HUES64 (cell line): ENCODE measurements at regions not wholly inside any gene's neighbourhood (a gene's known extent, or its start where the extent isn't known, plus 50 kb on each side); places are given as distances from the start of the nearest gene placed in this dataset.

Source experiments
- H3K27ac ChIP-seq: 2 replicates; pipeline ENCODE4 v1.7.0; 2013; ENCODE audit warnings: low read depth, low read length, inconsistent platforms
- H3K27me3 ChIP-seq: 2 replicates; pipeline ENCODE4 v1.6.1; 2013; ENCODE audit warnings: mild to moderate bottlenecking, low read length; ENCODE audit not compliant: insufficient read depth
- H3K36me3 ChIP-seq: 2 replicates; pipeline ENCODE4 v1.6.1; 2013; ENCODE audit warnings: mild to moderate bottlenecking, low read length; ENCODE audit not compliant: insufficient read depth
- H3K4me1 ChIP-seq: 2 replicates; pipeline ENCODE4 v1.6.1; 2013; ENCODE audit warnings: mild to moderate bottlenecking, low read length, moderate library complexity; ENCODE audit not compliant: insufficient read depth
- H3K4me3 ChIP-seq: 2 replicates; pipeline ENCODE4 v1.5.1; 2013; ENCODE audit warnings: mild to moderate bottlenecking, low read length, moderate library complexity
- H3K9ac ChIP-seq: 2 replicates; pipeline ENCODE4 v1.6.1; 2013; ENCODE audit warnings: mild to moderate bottlenecking, low read depth, low read length
- H3K9me3 ChIP-seq: 2 replicates; pipeline ENCODE4 v1.6.1; 2013; ENCODE audit warnings: low read depth, low read length; ENCODE audit not compliant: insufficient read depth
- WGBS: fragments of 150-250, 120-280 bp; methylation state at CpG from one replicate; pipeline ENCODE4 v1.1.7; 2013; ENCODE audit warnings: missing lambda C conversion rate; 5-methylcytosine and 5-hydroxymethylcytosine counted together

- Histone ChIP-seq H3K36me3 (no peaks in the 10 kb centered on the region), H3K27me3 (no peaks in the 10 kb centered on the region), H3K27ac (no peak overlapping the region), H3K4me3 (no peak overlapping the region), H3K9me3 (no peaks in the 10 kb centered on the region), H3K9ac (no peak overlapping the region), H3K4me1 (no peaks in the 10 kb centered on the region)
- WGBS, result 93% methylated on average over 6 of the region's 6 CpGs
These were observed 537.6 kb upstream of the NOX3 start for GRCh38 chr6:155993240-155993639.

DNA sequence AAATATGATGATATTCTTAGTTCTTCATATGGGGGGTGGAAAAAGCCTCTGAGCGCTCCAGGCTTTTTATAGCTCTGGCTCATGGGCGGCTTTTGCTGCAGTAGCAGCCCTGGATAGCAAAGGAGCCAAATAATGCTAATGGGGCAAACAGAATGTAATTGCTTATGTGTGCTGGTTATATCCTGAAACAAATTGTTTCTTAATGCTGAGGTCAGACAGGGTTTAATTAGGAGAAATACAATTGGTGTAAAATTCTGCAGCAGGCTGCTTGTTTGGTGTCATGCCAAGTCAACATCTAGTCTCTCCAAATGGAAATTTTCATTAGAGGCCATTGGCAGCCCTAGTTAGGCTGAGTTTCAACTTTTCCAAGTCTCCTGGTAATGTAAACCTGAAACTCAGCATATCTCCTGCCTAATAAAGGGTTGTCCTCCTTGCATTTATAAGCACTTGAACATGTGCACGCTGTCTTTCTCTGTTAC lies 530.1 kb upstream of the NOX3 start:
- Histone ChIP-seq H3K9ac (no peak overlapping the region), H3K27ac (no peak overlapping the region), H3K27me3 (no peaks in the 10 kb centered on the region), H3K9me3 (no peaks in the 10 kb centered on the region), H3K4me1 (no peaks in the 10 kb centered on the region), H3K36me3 (no peaks in the 10 kb centered on the region), H3K4me3 (no peak overlapping the region)
- WGBS, result 97% methylated on average over 3 of the region's 3 CpGs

- Histone ChIP-seq H3K9ac (no peak overlapping the region), H3K36me3 (no peaks in the 10 kb centered on the region), H3K9me3 (no peaks in the 10 kb centered on the region), H3K27ac (no peak overlapping the region), H3K27me3 (no peaks in the 10 kb centered on the region), H3K4me3 (no peak overlapping the region), H3K4me1 (no peaks in the 10 kb centered on the region)
These were observed 525.1 kb upstream of the NOX3 start for GRCh38 chr6:155980768-155981079.

DNA sequence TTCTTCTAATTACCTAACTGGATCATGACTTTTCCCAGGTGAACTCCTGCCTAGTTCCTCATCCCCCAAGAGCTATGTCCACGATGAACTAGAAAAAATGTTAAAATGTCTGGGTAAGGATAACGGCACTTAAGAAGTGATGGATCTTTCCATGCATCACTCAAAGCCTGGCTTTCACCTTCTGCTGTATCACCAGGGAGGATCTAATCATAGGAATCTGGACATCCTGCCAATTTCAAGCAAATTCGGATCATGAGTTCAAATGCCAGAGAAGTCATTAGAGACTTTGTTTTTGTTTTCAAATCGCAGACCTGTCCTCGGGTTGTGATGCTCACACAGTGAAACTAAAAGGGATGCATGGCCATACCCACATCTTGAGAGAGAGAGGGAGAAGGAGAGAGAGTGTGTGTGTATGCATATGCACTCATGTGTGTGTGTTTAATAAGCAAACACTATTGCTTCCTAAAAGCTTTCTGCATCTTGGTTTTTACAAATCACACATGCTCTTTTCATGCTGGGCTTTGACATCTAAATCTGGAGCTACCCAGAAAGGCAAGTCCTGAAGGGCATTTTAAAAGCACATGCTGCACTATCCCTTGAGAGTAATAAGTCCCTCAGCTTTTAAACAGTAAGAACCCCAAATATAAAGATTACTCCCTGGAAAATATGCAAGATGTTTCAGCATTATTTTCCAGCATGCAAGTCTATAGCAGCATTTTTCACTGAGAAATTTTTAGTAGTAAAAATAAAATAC lies 524.6 kb upstream of the NOX3 start:
- Histone ChIP-seq H3K9me3 (no peaks in the 10 kb centered on the region), H3K4me1 (no peaks in the 10 kb centered on the region), H3K9ac (no peak overlapping the region), H3K27me3 (no peaks in the 10 kb centered on the region), H3K4me3 (no peak overlapping the region), H3K27ac (no peak overlapping the region), H3K36me3 (no peaks in the 10 kb centered on the region)
- WGBS, result 93% methylated on average over 5 of the region's 5 CpGs

- Histone ChIP-seq H3K4me1 (0 out of 2 replicates have a peak, but pooled peaks cover 3% of the 10 kb centered on the region), H3K36me3 (no peaks in the 10 kb centered on the region), H3K27ac (no peak overlapping the region), H3K27me3 (no peaks in the 10 kb centered on the region), H3K4me3 (no peak overlapping the region), H3K9ac (no peak overlapping the region), H3K9me3 (no peaks in the 10 kb centered on the region)
- WGBS, result 96% methylated on average over 8 of the region's 8 CpGs
These were observed 519.9 kb upstream of the NOX3 start for GRCh38 chr6:155975506-155975905.

- 94% methylated on average over 8 of the region's 9 CpGs for WGBS
- Histone ChIP-seq H3K36me3 (no peaks in the 10 kb centered on the region), H3K9ac (no peak overlapping the region), H3K27me3 (no peaks in the 10 kb centered on the region), H3K9me3 (no peaks in the 10 kb centered on the region), H3K4me3 (no peak overlapping the region), H3K27ac (no peak overlapping the region), H3K4me1 (0 out of 2 replicates have a peak, but pooled peaks cover 3% of the 10 kb centered on the region)
These were observed 519.2 kb upstream of the NOX3 start for GRCh38 chr6:155974811-155975323.

DNA sequence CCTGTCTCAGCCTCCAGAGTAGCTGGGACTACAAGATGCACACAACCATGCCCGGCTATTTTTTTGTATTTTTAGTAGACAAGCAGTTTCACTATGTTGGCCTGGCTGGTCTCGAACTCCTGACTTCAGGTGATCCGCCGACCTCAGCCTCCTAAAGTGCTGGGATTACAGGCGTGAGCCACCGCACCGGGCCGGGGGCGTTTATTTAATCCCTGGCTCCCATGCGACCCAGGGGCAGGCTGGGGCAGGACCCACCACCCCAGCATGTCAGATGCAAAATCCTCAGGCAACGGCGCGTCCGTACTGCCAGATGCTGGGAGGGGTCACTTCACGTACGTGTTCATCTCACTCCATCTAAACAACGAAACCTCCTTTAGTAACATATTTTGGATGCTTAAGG lies 518.7 kb upstream of the NOX3 start:
- Histone ChIP-seq H3K4me1 (0 out of 2 replicates have a peak, but pooled peaks cover 3% of the 10 kb centered on the region), H3K9ac (no peak overlapping the region), H3K4me3 (no peak overlapping the region), H3K36me3 (no peaks in the 10 kb centered on the region), H3K27me3 (no peaks in the 10 kb centered on the region), H3K9me3 (no peaks in the 10 kb centered on the region), H3K27ac (no peak overlapping the region)
- WGBS, result 96% methylated on average over 17 of the region's 17 CpGs

DNA sequence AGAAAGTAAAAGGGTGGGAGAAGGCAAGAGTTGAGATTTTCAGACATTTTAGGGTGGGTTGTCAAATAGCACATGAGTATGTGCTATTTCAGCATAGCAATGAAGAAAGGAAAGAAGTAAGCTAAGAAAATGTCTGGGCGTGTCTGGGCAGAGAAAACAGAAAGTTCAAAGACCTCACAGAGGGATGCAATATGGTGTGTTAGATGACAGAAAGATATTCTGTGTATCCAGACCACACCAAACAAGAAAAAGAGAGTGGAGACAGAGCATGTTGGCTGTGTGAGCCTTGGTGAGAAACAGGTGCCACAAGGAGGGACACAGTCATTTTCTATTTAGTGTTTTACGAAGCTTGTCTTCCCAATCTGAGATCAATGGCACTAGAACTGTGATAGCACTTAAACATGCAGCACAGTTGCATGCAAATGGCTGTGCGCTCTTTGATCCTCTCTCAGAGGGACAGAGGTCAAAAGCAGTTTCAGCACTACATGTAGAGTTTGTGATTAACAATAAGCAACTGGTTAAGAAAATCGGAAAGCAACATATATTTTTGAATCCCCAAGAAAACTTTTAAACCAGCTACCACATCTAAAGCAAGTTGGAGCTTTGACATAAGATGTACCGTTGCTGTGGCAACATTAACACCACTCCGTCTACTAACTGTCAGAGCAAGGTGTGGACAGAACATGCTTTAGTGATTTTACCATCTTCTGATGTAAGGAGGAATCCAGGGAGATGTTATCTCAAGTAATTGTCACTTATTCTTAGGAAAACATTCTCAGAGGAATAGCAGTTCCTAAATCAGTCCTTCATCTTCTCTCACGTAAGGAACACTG lies 515.5 kb upstream of the NOX3 start:
- no peak overlapping the region for H3K4me3 ChIP-seq
- no peak overlapping the region for H3K27ac ChIP-seq
- H3K9me3 ChIP-seq, result no peaks in the 10 kb centered on the region
- H3K36me3 ChIP-seq, result no peaks in the 10 kb centered on the region
- H3K27me3 ChIP-seq, result no peaks in the 10 kb centered on the region
- H3K4me1 ChIP-seq, result 0 out of 2 replicates have a peak, but pooled peaks cover 3% of the 10 kb centered on the region
- H3K9ac ChIP-seq, result no peak overlapping the region
- 84% methylated on average over 7 of the region's 7 CpGs for WGBS

- Histone ChIP-seq H3K27me3 (no peaks in the 10 kb centered on the region), H3K4me1 (0 out of 2 replicates have a peak, but pooled peaks cover 3% of the 10 kb centered on the region), H3K27ac (no peak overlapping the region), H3K9ac (no peak overlapping the region), H3K36me3 (no peaks in the 10 kb centered on the region), H3K9me3 (no peaks in the 10 kb centered on the region), H3K4me3 (no peak overlapping the region)
These were observed 514.8 kb upstream of the NOX3 start for GRCh38 chr6:155970472-155970871.

GRCh38 chr6:155968921-155969320 lies 513.3 kb upstream of the NOX3 start:
- Histone ChIP-seq H3K36me3 (no peaks in the 10 kb centered on the region), H3K9me3 (no peaks in the 10 kb centered on the region), H3K27me3 (no peaks in the 10 kb centered on the region), H3K27ac (no peak overlapping the region), H3K9ac (no peak overlapping the region), H3K4me3 (no peak overlapping the region), H3K4me1 (no peaks in the 10 kb centered on the region)
- 100% methylated on average over 1 of the region's 1 CpG for WGBS

DNA sequence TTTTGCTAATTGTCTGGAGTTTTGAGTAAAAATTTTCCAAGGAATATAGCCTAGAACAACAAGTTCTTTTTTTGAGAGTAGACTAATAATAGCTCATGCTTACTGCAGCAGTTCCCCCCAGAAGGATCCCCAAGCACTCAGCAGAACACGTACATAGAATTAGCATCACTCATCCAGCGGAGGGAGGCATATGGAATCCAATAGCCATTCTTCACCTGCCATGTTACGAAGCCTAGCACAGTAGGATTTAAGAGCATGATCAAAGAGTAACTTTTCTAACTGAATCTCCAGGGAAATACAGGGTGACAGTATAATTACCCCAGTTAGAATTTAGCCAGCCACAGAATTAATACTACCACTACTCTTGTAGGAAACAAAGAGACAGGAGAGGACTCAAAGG lies 511.7 kb upstream of the NOX3 start:
- no peaks in the 10 kb centered on the region for H3K36me3 ChIP-seq
- no peak overlapping the region for H3K9ac ChIP-seq
- H3K9me3 ChIP-seq, result no peaks in the 10 kb centered on the region
- WGBS, result 92% methylated on average over 3 of the region's 3 CpGs
- no peak overlapping the region for H3K4me3 ChIP-seq
- H3K27me3 ChIP-seq, result no peaks in the 10 kb centered on the region
- H3K4me1 ChIP-seq, result no peaks in the 10 kb centered on the region
- no peak overlapping the region for H3K27ac ChIP-seq
